Fibroblast of lung (primary cell): ENCODE measurements at regions not wholly inside any gene's neighbourhood (a gene's known extent, or its start where the extent isn't known, plus 50 kb on each side); places are given as distances from the start of the nearest gene placed in this dataset.

Experiments used
- DNase-seq, 2 donors: peaks; one replicate each; pipeline versions ENCODE4 v3.0.0 to v3.0.0-alpha.2; 2010; ENCODE audit warnings: low read depth in 2 of 2
- H2AFZ ChIP-seq: 2 replicates; pipeline ENCODE4 v1.5.1; 2012; ENCODE audit warnings: low read length, control low read depth, inconsistent platforms
- H3K27ac ChIP-seq: 2 replicates; pipeline ENCODE4 v1.5.1; 2011; ENCODE audit warnings: low read length, control low read depth; ENCODE audit not compliant: insufficient read depth
- H3K27me3 ChIP-seq: 2 replicates; pipeline ENCODE4 v1.5.1; 2011; ENCODE audit warnings: mild to moderate bottlenecking, low read length; ENCODE audit not compliant: control insufficient read depth, insufficient read depth
- H3K36me3 ChIP-seq: 2 replicates; pipeline ENCODE4 v1.5.1; 2011; ENCODE audit warnings: low read length; ENCODE audit not compliant: control insufficient read depth, insufficient read depth
- H3K4me1 ChIP-seq: 2 replicates; pipeline ENCODE4 v1.5.1; 2011; ENCODE audit warnings: low read length; ENCODE audit not compliant: control insufficient read depth, insufficient read depth; ENCODE audit errors: extremely low read depth
- H3K4me2 ChIP-seq: 2 replicates; pipeline ENCODE4 v1.5.1; 2011; ENCODE audit warnings: low read length, control low read depth; ENCODE audit not compliant: insufficient read depth; ENCODE audit errors: extremely low read depth
- H3K4me3 ChIP-seq, 4 experiments: fragments of 200-600 bp in 1 of 4; sonication (generic) in 1 of 4; replicated peaks in 1 of 4; 2 replicates each; pipeline ENCODE4 v1.5.1; 2011 to 2016; ENCODE audit warnings: low read length in 4 of 4, low read depth in 3 of 4, mild to moderate bottlenecking in 3 of 4, control low read depth in 2 of 4, inconsistent platforms in 1 of 4, mixed read lengths in 1 of 4; ENCODE audit not compliant: insufficient read depth in 1 of 4; ENCODE audit errors: control extremely low read depth in 1 of 4
- H3K79me2 ChIP-seq: 2 replicates; pipeline ENCODE4 v1.5.1; 2012; ENCODE audit warnings: mild to moderate bottlenecking, low read length, inconsistent platforms; ENCODE audit not compliant: control insufficient read depth, insufficient read depth
- H3K9ac ChIP-seq: 2 replicates; pipeline ENCODE4 v1.5.1; 2011; ENCODE audit warnings: mild to moderate bottlenecking, low read length, control low read depth; ENCODE audit not compliant: insufficient read depth
- H3K9me3 ChIP-seq: 2 replicates; pipeline ENCODE4 v1.5.1; 2012; ENCODE audit warnings: low read depth, low read length; ENCODE audit not compliant: control insufficient read depth, insufficient read depth
- H4K20me1 ChIP-seq: 2 replicates; pipeline ENCODE4 v1.5.1; 2011; ENCODE audit warnings: low read length; ENCODE audit not compliant: control insufficient read depth, insufficient read depth; ENCODE audit errors: extremely low read depth
- EZH2 ChIP-seq: IDR thresholded peaks from 2 replicates; pipeline ENCODE4 v1.5.1; 2012; ENCODE audit warnings: low read length, control low read depth, mild to moderate bottlenecking; ENCODE audit errors: missing control alignments
- TF ChIP-seq, protein P1 (sequence below), 2 donors: IDR thresholded peaks in 1 of 2; conservative IDR thresholded peaks in 1 of 2; 1 replicate in 1 of 2; 2 replicates in 1 of 2; pipeline ENCODE4 v1.5.1; 2011 to 2012; ENCODE audit warnings: low read length in 2 of 2, control low read depth in 1 of 2, inconsistent platforms in 1 of 2, low read depth in 1 of 2, mild to moderate bottlenecking in 1 of 2

DNA sequence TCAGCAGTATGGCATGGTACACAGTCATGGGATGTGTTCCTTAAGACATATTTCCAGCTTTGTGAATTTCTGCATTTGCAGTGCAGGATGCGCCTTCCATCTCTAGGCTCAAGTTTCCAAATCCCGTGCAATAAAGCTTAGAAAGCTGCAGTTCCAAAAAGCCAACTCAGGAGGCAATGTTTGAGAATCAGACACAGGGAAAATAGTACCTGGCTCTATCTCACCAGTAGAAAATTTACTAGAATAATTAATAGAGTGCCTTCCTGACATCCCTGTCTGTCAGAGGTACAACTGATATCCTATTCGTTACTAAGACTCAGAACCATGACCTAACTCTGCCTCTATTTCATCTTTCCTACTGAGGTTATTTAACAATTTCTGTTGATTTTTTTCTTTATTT is 1333.0 kb downstream of the PCDH19 start:
- no peaks in the 10 kb centered on the region for H3K27me3 ChIP-seq
- H3K9me3 ChIP-seq = no peaks in the 10 kb centered on the region
- no peak for TF ChIP-seq EZH2
- no peaks in the 10 kb centered on the region for H4K20me1 ChIP-seq
- DNase-seq = no peak
- no peak overlapping the region for H3K27ac ChIP-seq
- no peaks in the 10 kb centered on the region for H3K36me3 ChIP-seq
- no peaks in the 10 kb centered on the region for H3K79me2 ChIP-seq
- H3K9ac ChIP-seq = no peak overlapping the region
- H2AFZ ChIP-seq = no peak overlapping the region
- no peak overlapping the region for H3K4me3 ChIP-seq
- no peak overlapping the region for H3K4me2 ChIP-seq
- H3K4me1 ChIP-seq = no peaks in the 10 kb centered on the region

DNA sequence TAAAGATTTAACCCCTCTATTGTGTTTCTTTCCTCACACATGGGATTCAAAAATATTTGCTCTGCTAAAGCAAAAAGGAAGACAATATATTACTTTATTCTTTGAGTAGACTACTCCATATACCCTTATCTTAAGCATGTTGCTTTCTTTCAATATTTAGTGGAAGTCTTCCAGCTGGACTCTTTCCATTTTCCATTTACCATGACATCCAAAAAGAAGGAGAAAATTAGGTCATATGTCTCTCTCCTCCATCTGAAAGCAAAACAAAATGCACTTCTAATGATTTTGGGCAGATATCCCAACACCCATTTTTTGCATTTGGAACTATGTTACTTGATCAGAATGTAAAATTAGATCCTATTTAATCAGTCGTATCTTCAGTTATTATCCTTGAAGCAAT is 1336.5 kb downstream of the PCDH19 start:
- no peaks in the 10 kb centered on the region for H4K20me1 ChIP-seq
- H3K36me3 ChIP-seq = no peaks in the 10 kb centered on the region
- no peak overlapping the region for H2AFZ ChIP-seq
- H3K4me3 ChIP-seq = no peak overlapping the region
- DNase-seq = no peak
- H3K27ac ChIP-seq = no peak overlapping the region
- H3K79me2 ChIP-seq = no peaks in the 10 kb centered on the region
- no peaks in the 10 kb centered on the region for H3K9me3 ChIP-seq
- TF ChIP-seq, protein P1, sequence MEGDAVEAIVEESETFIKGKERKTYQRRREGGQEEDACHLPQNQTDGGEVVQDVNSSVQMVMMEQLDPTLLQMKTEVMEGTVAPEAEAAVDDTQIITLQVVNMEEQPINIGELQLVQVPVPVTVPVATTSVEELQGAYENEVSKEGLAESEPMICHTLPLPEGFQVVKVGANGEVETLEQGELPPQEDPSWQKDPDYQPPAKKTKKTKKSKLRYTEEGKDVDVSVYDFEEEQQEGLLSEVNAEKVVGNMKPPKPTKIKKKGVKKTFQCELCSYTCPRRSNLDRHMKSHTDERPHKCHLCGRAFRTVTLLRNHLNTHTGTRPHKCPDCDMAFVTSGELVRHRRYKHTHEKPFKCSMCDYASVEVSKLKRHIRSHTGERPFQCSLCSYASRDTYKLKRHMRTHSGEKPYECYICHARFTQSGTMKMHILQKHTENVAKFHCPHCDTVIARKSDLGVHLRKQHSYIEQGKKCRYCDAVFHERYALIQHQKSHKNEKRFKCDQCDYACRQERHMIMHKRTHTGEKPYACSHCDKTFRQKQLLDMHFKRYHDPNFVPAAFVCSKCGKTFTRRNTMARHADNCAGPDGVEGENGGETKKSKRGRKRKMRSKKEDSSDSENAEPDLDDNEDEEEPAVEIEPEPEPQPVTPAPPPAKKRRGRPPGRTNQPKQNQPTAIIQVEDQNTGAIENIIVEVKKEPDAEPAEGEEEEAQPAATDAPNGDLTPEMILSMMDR (conservative IDR thresholded peaks at IDR 0.05 in 1 of 2, IDR thresholded peaks at IDR 0.05 in 1 of 2; ENCODE audit: low read depth in 1 of 2, low read length in 2 of 2) = no peak
- no peak for TF ChIP-seq EZH2
- H3K27me3 ChIP-seq = no peaks in the 10 kb centered on the region
- H3K9ac ChIP-seq = no peak overlapping the region
- H3K4me2 ChIP-seq = no peak overlapping the region
- H3K4me1 ChIP-seq = no peaks in the 10 kb centered on the region

DNA sequence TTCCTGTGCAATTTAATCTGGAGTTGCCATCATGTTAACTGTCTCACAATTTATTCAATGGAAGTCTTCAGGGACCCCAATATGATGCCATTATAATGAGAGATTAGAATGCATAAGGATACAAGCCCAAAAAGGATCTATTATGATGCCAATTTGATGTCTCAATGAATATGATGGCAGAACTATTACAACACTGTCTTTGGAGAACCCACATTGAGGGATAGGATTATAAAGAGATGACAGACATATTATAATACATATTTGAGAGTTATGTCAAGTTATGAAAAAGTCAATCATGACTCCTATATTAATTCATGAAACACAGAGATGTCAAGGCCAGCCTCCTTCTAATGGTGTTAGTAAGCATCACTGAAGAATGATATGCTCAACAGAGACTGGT is 1358.4 kb downstream of the PCDH19 start:
- no peaks in the 10 kb centered on the region for H3K27me3 ChIP-seq
- no peak for DNase-seq
- no peaks in the 10 kb centered on the region for H3K79me2 ChIP-seq
- no peak overlapping the region for H3K27ac ChIP-seq
- no peaks in the 10 kb centered on the region for H3K36me3 ChIP-seq
- no peak overlapping the region for H3K9ac ChIP-seq
- no peak overlapping the region for H3K4me3 ChIP-seq
- H3K4me2 ChIP-seq = no peak overlapping the region
- H4K20me1 ChIP-seq = no peaks in the 10 kb centered on the region
- H3K4me1 ChIP-seq = no peaks in the 10 kb centered on the region
- no peaks in the 10 kb centered on the region for H3K9me3 ChIP-seq
- no peak for TF ChIP-seq EZH2
- TF ChIP-seq, protein P1 (conservative IDR thresholded peaks at IDR 0.05 in 1 of 2, IDR thresholded peaks at IDR 0.05 in 1 of 2; ENCODE audit: low read depth in 1 of 2, low read length in 2 of 2) = no peak
- no peak overlapping the region for H2AFZ ChIP-seq
